ENCODE measurements at regions not wholly inside any gene's neighbourhood (a gene's known extent, or its start where the extent isn't known, plus 50 kb on each side); places are given as distances from the start of the nearest gene placed in this dataset.

GRCh38 chr1:5029136-5029535 is 374.7 kb downstream of the AJAP1 start:
- TF ChIP-seq, protein P1, sequence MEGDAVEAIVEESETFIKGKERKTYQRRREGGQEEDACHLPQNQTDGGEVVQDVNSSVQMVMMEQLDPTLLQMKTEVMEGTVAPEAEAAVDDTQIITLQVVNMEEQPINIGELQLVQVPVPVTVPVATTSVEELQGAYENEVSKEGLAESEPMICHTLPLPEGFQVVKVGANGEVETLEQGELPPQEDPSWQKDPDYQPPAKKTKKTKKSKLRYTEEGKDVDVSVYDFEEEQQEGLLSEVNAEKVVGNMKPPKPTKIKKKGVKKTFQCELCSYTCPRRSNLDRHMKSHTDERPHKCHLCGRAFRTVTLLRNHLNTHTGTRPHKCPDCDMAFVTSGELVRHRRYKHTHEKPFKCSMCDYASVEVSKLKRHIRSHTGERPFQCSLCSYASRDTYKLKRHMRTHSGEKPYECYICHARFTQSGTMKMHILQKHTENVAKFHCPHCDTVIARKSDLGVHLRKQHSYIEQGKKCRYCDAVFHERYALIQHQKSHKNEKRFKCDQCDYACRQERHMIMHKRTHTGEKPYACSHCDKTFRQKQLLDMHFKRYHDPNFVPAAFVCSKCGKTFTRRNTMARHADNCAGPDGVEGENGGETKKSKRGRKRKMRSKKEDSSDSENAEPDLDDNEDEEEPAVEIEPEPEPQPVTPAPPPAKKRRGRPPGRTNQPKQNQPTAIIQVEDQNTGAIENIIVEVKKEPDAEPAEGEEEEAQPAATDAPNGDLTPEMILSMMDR (IDR thresholded peaks at IDR 0.05) = no peak
- TF ChIP-seq POLR2A (IDR thresholded peaks at IDR 0.05) = no peak

Measured in lower leg skin (tissue), 3 donors.